ENCODE measurements at regions not wholly inside any gene's neighbourhood (a gene's known extent, or its start where the extent isn't known, plus 50 kb on each side); places are given as distances from the start of the nearest gene placed in this dataset.

- Histone ChIP-seq H3K9me3 (no peaks in the 10 kb centered on the region), H3K4me1 (replicated peaks) (no peaks in the 10 kb centered on the region), H3K27ac (peak overlapping the region; percentile 31 to 65), H3K36me3 (no peaks in the 10 kb centered on the region), H3K4me3 (no peak overlapping the region), H3K27me3 (replicated peaks; ENCODE audit: insufficient read depth) (no peaks in the 10 kb centered on the region)
- TF ChIP-seq POLR2AphosphoS5 (IDR thresholded peaks at IDR 0.05) (peak; percentile 67), CTCF (IDR thresholded peaks at IDR 0.05) (no peak)
- 34% methylated on average over 13 of the region's 13 CpGs for WGBS
- intact Hi-C loops (cut with DNase I): no loop called here
- peak; percentile 62 for DNase-seq (ENCODE audit: low spot score)
Observed at GRCh38 chr18:10035281-10035991, 121.6 kb downstream of the VAPA start.

GRCh38 chr18:10036479-10036878, 122.7 kb downstream of the VAPA start:
- Histone ChIP-seq H3K36me3 (no peaks in the 10 kb centered on the region), H3K27ac (peak overlapping the region; percentile 12 to 65), H3K4me1 (replicated peaks) (peaks cover 4% of the 10 kb centered on the region), H3K9me3 (no peaks in the 10 kb centered on the region), H3K4me3 (no peak overlapping the region), H3K27me3 (replicated peaks; ENCODE audit: insufficient read depth) (no peaks in the 10 kb centered on the region)
- no peak for DNase-seq (ENCODE audit: low spot score)
- 82% methylated on average over 6 of the region's 6 CpGs for WGBS
- intact Hi-C loops (cut with DNase I): no loop called here
- TF ChIP-seq POLR2A (IDR thresholded peaks at IDR 0.05) (no peak), POLR2AphosphoS5 (IDR thresholded peaks at IDR 0.05) (no peak), CTCF (IDR thresholded peaks at IDR 0.05) (no peak)

- Histone ChIP-seq H3K4me1 (replicated peaks) (peaks cover 4% of the 10 kb centered on the region), H3K27me3 (replicated peaks; ENCODE audit: insufficient read depth) (no peaks in the 10 kb centered on the region), H3K4me3 (no peak overlapping the region), H3K9me3 (no peaks in the 10 kb centered on the region), H3K27ac (no peak overlapping the region), H3K36me3 (no peaks in the 10 kb centered on the region)
- TF ChIP-seq CTCF (IDR thresholded peaks at IDR 0.05): no peak
- no peak for TF ChIP-seq POLR2AphosphoS5 (IDR thresholded peaks at IDR 0.05)
- TF ChIP-seq POLR2A (IDR thresholded peaks at IDR 0.05): no peak
- WGBS: 96% methylated on average over 6 of the region's 6 CpGs
- no peak for DNase-seq (ENCODE audit: low spot score)
- intact Hi-C loops (cut with DNase I): no loop called here
Observed at GRCh38 chr18:10037181-10037580, 123.4 kb downstream of the VAPA start.

- 76% methylated on average over 2 of the region's 2 CpGs for WGBS
- Histone ChIP-seq H3K36me3 (no peaks in the 10 kb centered on the region), H3K27ac (no peak overlapping the region), H3K4me1 (replicated peaks) (peaks cover 4% of the 10 kb centered on the region), H3K4me3 (no peak overlapping the region), H3K27me3 (replicated peaks; ENCODE audit: insufficient read depth) (no peaks in the 10 kb centered on the region), H3K9me3 (no peaks in the 10 kb centered on the region)
- TF ChIP-seq CTCF (IDR thresholded peaks at IDR 0.05) (no peak), POLR2AphosphoS5 (IDR thresholded peaks at IDR 0.05) (no peak), POLR2A (IDR thresholded peaks at IDR 0.05) (no peak)
- no peak for DNase-seq (ENCODE audit: low spot score)
- intact Hi-C loops (cut with DNase I): no loop called here
Observed at GRCh38 chr18:10038268-10038667, 124.5 kb downstream of the VAPA start.

All from prostate gland (tissue), 2 donors.